ENCODE measurements at regions not wholly inside any gene's neighbourhood (a gene's known extent, or its start where the extent isn't known, plus 50 kb on each side); places are given as distances from the start of the nearest gene placed in this dataset.

- TF ChIP-seq EZH2 (IDR thresholded peaks at IDR 0.05), result no peak
- TF ChIP-seq POLR2AphosphoS5 (IDR thresholded peaks at IDR 0.05; ENCODE audit: borderline replicate concordance, low read depth, low read length), result no peak
- TF ChIP-seq FOXP2 (optimal IDR thresholded peaks at IDR 0.05; ENCODE audit: control extremely low read depth, extremely low read length, insufficient read depth), result no peak
Measured at GRCh38 chr7:68892236-68892635, 706.0 kb upstream of the AUTS2 start.
